SIG-M5 treated with dmso at 0.1 percent for 504 hours (cell line): ENCODE measurements at regions not wholly inside any gene's neighbourhood (a gene's known extent, or its start where the extent isn't known, plus 50 kb on each side); places are given as distances from the start of the nearest gene placed in this dataset.
A peak's percentile ranks its signal among the peaks of the same experiment; 100 is the strongest.
"Not testable (repeated sequence)": the region's sequence is repeated elsewhere in the genome, so short reads cannot be mapped to it uniquely, and the experiment has no call there.

Source experiments
- DNase-seq: peaks from one replicate; lab custom pipeline; 2025; ENCODE audit not compliant: unreplicated experiment; lab: John Stamatoyannopoulos, UW

DNA sequence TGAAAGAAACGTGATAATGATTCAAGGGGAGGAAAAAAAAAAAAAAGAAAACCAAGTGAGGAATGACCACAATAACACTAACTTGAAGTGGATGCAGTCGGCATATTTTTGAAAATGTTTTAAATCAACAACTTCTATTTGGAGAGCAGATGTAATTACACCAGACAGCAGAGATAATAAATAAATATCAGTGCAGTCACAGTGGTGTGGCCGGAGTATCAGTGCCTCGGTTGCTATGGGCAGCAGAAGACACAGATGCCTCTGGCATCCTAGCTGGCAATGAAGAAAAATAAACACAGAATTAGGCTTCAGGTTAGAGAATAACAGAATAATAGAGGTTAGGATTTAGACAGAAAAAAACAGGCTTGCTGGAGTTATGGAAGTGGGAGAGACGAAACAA, 888.3 kb downstream of the LTN1 start:
- no peak for DNase-seq

DNA sequence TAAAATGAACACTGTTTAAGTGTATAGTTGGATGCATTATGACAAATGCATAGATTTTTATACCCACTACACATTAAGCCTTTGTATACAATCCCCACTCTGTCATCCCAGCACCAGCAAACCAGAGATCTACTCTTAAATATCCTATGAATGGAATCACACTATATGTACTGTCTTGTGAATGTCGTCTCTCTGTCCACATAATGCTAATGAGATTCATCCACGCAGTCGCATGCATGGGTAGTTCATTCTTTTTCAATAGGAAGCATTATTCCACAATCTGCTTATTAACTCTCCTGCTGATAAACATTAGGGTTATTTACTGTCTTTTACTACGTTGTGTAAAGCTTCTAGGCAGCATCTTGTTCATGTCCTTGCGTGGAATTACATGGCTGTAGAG, 892.3 kb downstream of the LTN1 start:
- DNase-seq, result no peak

DNA sequence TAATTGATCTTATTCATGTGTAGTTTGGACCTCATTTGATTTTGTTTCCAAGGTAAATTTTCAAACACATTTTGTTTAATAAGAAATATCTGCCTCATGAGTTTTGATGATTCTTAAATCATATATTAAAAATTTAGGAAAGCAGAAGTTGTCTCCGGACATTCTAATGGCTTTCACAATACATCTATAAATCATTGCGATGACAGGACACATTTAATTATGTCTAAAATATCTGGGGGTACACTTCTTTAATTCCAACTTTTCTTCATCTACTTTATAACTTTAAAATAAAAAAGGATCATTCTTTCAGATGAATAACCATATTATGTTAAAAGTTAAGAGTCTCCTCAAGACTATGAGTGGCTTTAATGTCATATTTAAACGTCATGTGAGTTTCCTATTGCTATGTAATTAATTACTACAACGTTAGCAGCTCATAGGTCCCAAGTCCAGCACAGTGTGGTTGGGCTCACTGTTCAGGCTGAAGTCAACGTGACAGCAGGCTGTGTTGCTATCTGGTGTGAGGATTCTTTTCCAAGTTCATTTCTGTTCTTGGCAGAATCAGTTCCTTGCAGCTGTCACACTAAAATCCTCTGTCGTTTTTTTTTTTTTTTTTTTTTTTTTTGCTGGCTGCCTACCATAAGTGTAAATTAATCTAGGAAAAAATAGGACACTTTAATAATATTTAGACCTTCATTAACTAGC, 893.5 kb downstream of the LTN1 start:
- no peak for DNase-seq

DNA sequence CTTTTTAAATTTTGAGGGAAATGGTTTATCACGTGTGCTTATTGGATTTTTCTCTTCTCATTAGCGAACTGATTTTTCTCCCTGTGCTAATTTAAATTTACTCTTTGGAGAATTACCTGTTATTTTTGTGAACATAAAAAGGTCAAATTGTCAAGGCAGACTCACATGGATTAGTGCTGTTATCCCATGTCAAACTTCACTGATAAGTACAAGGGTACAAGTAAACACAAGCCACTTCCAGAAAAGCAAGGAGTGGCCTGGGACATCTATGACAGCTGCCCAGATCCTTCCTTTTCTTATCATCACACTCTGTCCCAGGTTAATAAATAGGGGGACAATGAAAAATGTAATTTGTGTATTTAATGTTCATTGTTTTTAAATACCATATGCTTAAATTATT, 901.2 kb downstream of the LTN1 start:
- no peak for DNase-seq

DNA sequence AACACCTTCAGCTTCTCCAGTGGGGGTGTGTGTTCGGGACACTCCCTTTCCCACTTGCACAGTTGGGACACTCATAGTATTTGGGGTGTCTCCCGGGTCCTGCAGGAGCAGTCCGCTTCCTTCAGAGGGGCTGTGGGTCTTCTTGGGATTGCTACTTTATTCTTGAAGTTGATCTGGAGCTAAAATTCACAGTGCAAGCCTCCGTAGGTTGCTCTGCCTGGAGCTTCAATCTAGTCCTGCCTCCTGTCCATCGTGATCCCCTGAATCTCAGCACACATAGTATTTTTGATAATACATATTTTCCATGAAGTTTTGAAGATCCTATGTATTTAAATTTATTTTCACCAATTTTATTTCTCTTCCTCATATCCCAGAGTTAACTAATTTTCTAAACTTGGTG, 902.1 kb downstream of the LTN1 start:
- no peak for DNase-seq

DNA sequence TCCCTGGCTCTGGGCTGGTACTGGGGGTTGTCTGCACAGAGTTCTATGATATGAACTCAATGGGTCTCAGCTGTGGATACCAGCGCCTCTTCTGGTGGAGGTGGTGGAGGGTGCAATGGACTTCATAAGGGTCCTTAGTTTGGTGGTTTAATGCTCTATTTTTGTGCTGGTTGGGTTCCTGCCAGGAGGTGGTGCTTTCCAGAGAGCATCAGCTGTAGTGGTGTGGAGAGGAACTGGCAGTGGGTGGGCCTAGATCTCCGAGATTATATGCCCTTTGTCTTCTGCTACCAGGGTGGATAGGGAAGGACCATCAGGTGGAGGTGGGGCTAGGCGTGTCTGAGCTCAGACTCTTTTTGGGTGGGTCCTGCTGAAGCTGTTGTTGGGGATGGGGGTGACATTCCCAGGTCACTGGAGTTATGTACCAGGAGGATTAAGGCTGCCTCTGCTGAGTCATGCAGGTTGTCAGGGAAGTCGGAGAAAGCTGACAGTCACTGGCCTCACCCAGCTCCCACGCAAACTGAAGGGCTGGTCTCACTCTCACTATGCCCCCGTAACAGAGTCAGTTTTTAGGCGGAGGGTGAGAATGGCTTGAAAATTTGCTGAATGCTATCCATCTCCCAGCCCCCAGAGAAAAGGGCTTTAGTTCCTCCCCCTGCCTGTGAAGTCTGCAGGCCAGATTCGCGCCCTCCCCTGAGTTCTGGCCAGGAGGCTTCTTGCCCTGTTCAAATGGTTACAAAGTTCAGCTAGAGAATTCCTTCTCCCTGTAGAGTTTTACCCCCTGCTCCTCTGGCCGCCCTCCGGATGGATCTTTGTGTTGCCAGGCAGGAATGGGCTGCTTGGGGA, 902.9 kb downstream of the LTN1 start:
- DNase-seq, result no peak

DNA sequence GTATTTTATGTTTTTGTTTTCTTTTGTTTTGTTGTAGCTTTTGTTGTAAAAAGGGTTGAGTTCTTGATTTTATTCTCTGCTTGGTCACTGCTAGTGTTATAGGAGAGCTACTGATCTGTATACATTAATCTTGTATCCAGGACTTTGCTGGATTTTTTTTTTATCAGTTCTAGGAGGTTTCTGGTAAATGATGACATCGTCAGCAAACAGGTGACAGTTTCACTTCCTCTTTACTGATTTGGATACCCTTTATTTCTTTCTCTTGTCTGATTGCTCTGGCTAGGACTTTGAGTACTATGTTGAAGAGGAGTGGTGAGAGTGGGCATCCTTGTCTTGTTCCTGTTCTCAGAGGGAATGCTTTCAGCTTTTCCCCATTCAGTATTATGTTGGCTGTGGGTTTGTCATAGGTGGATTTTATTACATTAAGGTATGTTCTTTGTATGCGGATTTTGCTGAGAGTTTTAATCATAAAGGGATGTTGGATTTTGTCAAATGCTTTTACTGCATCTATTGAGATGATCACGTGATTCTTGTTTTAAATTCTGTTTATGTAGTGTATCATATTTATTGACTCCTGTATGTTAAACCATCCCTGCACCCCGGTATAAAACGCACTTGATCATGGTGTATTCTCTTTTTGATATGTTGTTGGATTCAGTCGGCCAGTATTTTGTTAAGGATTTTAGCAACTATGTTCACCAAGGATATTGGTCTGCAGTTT, 905.7 kb downstream of the LTN1 start:
- DNase-seq, result no peak

DNA sequence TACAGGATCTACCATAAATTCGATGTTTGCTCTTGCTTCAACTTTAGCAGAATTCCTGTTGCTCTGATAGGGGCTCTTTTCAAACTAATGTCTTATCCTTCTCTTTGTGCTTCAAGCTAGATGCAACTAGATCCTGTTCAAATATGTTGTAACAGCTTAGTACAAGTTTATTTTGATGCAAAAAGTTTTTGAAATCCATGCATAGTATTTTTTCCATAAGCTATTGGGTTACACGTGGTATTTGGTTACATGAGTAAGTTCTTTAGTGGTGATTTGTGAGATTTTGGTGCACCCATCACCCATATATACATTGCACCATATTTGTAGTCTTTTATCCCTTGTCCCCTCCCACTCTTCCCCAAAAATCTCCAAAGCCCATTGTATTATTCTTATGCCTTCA, 907.7 kb downstream of the LTN1 start:
- DNase-seq, result no peak

DNA sequence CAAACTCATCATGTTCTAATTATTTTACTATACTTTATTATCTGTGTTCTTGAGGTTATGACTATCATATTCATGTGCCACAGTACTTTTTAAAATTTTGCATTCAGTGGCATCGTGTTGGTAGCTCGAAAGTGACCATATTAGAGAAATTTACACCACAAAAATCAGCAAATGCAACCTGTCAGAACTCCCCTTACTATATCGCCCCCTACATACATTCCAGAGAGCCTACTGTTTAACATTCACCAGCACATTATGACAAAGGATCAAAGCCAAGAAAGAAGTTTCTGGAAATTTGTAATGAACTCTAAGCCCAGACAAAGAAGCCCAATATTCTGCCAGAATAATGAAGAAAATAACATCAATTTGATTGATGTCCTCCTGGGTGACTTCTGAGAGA, 909.3 kb downstream of the LTN1 start:
- no peak for DNase-seq

DNA sequence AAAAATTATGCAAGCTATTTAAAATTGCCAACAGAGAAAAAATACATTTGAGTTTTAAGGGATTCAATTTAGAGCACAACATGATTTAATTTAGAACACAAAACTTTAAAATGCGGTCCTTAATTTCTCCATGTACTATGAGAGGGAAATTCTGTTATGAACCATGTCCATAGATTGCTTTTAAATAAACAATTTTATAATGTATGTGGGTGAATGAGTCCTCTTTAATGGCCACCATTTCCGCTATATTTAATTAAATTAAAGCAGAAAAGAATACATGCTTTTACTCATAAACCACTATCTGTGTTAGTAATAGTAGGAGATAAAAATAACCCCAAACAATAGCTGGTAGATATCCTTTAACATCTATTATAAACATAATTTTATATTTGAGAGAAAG, 914.6 kb downstream of the LTN1 start:
- no peak for DNase-seq

DNA sequence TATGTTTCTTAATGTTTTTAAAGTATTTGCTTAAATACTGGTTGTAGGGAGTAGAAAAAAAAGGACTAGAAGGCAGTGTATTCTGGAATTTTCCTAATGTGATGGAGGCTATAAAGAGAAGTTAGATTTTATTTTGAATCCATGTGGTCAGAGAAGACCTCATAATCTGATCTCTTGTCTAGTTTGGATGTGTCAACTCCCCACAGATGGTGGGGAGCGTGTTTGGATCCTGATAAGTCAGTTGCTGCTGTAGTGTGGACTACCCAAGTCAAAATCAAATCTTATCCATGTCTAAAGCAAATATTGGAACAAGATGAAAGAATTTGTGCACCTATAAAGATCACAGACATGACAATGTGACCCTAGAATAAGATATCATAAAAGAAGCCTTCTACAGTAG, 918.0 kb downstream of the LTN1 start:
- DNase-seq, result no peak

DNA sequence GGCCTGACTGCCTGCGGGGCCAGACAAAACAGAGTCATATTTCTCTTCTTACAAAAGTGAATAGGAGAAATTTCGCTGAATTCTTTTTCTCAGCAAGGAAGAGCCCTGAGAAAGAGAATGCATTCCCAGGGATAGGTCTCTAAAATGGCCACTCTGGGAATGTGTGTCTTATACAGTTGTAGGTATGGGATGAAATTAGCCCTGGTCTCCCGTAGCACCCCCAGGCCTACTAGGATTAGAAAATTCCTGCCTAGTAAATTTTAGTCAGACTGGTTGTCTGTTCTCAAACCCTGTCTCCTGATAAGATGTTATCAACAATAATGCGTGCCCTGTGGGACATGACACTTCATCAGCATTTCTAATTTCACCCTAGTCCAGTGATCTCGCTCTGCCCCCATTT, 920.1 kb downstream of the LTN1 start:
- no peak for DNase-seq

DNA sequence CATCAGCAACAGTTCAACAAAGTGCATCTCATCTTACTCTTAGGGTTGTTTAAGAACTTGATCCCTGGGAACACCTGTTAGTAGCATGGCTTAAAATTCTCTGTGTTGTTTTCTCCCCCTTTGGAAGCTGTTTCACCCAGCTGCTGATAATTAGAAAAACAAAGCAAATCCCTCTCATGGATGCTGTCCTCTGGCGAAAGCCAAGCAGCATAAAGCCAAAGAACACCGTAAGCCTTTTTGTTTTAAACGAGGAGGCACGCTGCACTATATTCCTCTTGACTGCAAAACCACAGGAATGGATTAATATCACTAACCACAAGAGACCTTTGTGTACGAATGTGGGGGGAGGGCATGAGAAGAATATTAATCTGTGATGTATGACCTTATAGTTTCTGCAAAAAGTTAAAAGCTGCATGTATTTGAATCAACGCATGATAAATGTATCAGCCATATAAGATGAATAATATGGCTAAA, 923.2 kb downstream of the LTN1 start:
- no peak for DNase-seq

DNA sequence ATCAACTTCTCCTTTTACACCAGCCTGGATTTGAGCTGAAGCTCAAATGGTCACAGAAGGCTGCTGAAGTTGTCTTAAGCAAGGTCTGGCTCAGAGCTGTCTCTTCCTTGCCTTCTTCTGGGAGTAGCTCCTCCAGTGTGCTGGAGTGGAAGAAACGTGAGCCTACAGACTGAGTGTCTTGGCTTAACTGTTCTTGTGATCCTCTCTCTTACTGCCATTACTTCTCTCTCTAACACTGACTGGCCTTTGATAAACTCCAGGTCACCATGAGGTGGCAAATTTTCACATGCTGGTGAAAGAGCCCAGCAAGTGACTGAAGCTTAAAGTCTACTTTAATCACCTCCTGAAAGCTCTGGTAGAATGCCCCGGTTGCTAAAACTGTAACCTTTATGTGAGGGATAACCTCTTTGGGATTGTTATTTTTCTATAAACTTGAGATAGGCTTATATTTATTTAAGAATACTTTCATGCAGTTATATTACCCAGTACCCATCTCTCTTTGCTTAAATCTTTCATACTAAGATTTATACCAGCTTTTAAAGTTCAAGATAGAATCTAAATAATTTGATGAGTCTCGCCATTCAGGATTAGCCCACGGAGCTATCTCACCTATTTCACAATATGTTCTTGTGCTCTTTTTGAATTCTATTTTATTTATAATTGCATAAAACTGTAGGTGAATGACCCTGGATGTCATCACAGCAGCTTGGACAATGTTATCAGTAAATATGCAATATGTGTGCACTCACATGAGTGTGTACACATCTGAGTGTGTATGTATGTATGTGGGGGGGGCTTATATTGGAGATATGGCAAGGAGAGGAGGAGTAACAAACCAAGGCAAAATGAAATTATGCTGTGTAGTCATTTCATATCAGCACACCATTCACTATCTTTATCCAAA, 924.0 kb downstream of the LTN1 start:
- DNase-seq, result no peak

DNA sequence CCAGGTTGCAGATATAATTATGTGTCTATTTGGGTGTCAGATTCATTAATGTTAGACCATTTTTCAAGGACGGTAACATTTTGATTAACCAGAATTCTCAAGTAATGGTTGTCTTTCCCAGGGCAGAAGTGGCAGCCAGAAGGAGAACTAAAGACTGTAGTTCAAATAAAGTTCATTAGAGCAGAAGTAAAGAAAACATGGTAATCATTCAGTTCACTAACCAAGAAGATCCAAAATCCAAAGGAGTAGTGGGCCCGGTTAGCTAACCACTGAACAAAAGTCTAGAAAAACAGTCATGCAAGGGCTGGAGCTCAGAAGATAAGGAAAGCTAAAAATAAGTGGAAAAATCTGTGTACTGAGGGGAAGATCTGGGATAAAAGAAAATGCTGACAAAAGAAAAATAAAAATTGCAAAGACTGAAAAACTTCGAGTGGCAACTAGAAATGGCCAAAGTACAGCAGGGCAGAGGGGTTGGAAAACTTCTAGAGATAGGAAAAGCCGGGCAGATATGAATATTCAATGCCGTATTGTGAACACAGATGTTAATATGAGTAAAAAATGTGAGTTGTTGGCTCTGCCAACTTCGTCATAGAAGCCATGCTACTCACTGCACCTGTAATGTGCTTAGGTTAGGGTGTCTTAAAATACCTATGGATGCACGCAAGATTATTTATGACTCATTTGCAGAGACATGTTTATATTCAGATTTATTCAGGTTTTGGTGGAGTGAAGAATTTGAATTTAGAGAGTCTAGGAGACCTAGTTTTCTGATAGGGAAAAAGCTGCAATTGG, 925.9 kb downstream of the LTN1 start:
- DNase-seq, result no peak

DNA sequence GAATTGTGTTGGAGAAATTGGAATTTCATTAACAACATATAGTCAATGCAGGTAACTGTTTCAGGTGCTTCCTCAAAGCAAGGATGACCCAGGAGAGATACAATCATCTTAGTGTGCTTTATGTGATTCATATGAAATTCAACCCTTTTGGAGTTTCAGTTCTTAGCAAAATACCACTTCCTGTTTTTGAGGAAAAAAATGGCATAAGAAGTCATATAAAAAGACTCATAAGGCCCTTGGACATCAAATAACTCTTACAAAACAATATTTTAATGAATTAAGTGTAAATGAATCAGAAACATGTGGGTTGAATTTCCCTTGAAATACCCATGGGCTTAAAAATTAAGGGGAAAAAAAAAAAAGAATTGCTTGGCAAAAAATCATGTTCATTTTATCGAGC, 926.6 kb downstream of the LTN1 start:
- peak; percentile 34 for DNase-seq

DNA sequence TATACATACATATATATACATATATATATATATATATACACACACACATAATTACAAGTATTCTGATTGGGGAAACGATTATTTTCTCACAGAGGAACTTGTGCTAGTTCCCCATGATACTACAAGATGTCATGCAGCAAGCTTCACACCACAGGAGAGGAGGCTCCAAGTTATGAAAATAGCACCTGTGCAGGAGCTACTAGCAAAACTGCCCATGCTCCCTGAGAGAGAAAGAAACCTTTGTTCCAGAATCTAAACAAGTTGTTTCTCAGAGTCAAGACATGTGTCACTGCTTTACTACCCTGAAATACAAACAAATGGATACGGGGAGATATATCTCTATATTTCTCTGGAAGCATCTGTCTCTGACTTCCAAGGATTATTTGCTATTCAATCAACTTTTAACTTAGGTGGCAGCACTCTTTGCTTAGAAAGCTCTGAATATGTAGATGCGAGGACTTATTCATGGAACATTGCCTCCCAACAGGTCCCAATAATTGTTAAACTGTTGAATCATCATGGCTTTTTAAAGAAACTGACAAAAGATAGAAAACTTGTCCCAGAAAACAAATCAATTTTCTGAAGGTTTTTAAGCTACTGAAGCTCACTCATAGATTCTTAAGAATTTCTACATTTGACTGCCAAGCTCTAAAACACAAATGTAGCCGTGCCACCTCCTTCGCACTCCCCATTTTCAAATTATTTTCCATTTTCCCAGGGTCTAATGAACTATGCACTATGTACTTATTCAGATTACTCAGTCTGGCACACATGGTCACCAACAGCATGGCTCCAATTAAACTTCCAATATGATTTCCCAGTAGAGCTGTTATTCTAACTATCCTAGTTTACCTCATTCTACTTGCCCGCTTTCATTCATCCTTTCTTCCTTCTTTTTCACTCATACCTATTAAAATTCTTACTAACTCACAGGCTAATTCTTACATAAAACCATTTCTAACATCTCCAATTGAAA, 929.1 kb downstream of the LTN1 start:
- no peak for DNase-seq

DNA sequence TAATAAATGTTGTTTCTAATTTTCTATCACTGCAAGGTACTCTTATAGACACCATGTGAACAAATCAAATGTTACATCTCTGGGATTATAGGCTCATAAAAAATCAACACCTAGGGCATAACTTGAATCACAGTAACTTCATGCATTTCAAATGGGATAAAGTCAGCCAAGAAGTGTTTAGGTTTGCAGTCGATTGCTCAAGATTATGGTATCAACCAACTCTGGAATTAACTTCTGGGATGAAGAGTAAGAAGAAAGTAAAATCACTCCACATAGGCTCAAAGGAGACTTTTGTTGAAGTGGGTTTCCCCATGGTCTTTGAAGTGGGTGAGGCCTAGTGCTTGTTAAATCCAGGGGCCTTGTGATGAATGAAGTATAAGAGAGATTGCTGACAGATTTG, 939.7 kb downstream of the LTN1 start:
- not testable (repeated sequence) for DNase-seq

DNA sequence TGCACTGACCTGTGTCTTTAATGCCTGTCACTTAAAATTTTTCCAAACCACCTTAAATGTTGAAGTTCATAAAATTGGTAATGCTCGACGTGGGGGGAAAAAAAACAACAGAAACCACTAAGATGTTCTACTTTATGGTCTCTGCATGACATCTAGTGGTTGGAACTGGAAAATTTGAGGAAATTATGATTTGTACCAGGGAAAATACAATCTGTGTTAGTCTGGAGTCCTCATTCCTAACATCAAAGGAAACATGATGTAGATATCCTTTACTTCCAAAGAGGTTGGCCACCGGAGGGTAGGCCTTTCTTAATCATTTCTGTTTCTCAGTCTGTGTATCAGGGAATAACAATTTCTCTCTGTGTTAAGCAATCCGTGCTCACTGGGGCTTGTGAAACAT, 941.0 kb downstream of the LTN1 start:
- peak; percentile 67 for DNase-seq
